PC-3 (cell line): ENCODE measurements at regions not wholly inside any gene's neighbourhood (a gene's known extent, or its start where the extent isn't known, plus 50 kb on each side); places are given as distances from the start of the nearest gene placed in this dataset.

Experiments used
- ATAC-seq: fragments of 200-7000 bp; cut with Tn5 transposase; 2 replicates; pipeline ENCODE4 v1.9.1; 2020; ENCODE audit warnings: mild to moderate bottlenecking, moderate library complexity
- BruUV-seq: library from RNA; stranded (reverse); fragments of 400-500 nt; replicated peaks from 2 replicates; lab custom pipeline; 2021; lab: Mats Ljungman, UMichigan
- CTCF ChIA-PET: fragments of 300-600 bp; sonication (Branson Sonifier 250); formaldehyde crosslinking; loops from one replicate; lab custom pipeline; 2022; ENCODE audit warnings: antibody characterized with exemption; lab: Charles Lee
- POLR2A ChIA-PET: fragments of 300-600 bp; sonication (Branson Sonifier 250); formaldehyde crosslinking; loops from one replicate; lab custom pipeline; 2022; ENCODE audit warnings: antibody characterized with exemption; ENCODE audit not compliant: unreplicated experiment; lab: Charles Lee
- DNase-seq: peaks from one replicate; pipeline ENCODE4 v3.0.0-alpha.2; 2015
- H2AFZ ChIP-seq: fragments of 300-600 bp; sonication (generic); 2 replicates; pipeline ENCODE4 v1.6.0; 2016; ENCODE audit warnings: antibody characterized with exemption, low read length
- H3F3A ChIP-seq: fragments of 300-600 bp; sonication (generic); one replicate; pipeline ENCODE4 v1.6.0; 2017; ENCODE audit warnings: antibody characterized with exemption, low read length, control low read depth, mild to moderate bottlenecking; ENCODE audit not compliant: unreplicated experiment
- H3K27ac ChIP-seq: fragments of 300-600 bp; sonication (generic); 2 replicates; pipeline ENCODE4 v1.5.1; 2016; ENCODE audit warnings: mild to moderate bottlenecking, low read length
- H3K27me3 ChIP-seq: fragments of 300-600 bp; sonication (generic); 2 replicates; pipeline ENCODE4 v1.6.1; 2016; ENCODE audit warnings: low read length, mixed read lengths
- H3K36me3 ChIP-seq: fragments of 300-600 bp; sonication (generic); 2 replicates; pipeline ENCODE4 v1.6.1; 2016; ENCODE audit warnings: low read depth, mixed run types, low read length, mixed read lengths
- H3K4me1 ChIP-seq: fragments of 300-600 bp; sonication (generic); 2 replicates; pipeline ENCODE4 v1.5.1; 2016; ENCODE audit warnings: low read length; ENCODE audit not compliant: insufficient read depth
- H3K4me2 ChIP-seq: fragments of 300-600 bp; sonication (generic); 2 replicates; pipeline ENCODE4 v1.6.0; 2016; ENCODE audit warnings: low read length
- H3K4me3 ChIP-seq: fragments of 300-600 bp; sonication (generic); 2 replicates; pipeline ENCODE4 v1.5.1; 2016; ENCODE audit warnings: mild to moderate bottlenecking, low read length, mixed read lengths
- H3K79me2 ChIP-seq: fragments of 300-600 bp; sonication (generic); 2 replicates; pipeline ENCODE4 v1.6.1; 2017; ENCODE audit warnings: low read length, mixed read lengths
- H3K9ac ChIP-seq: fragments of 300-600 bp; sonication (generic); 2 replicates; pipeline ENCODE4 v1.6.0; 2016; ENCODE audit warnings: mild to moderate bottlenecking, low read length
- H3K9me2 ChIP-seq: fragments of 300-600 bp; sonication (generic); replicated peaks from 2 replicates; pipeline ENCODE4 v1.6.1; 2016; ENCODE audit warnings: mixed run types, low read length, mixed read lengths
- H3K9me3 ChIP-seq: fragments of 300-600 bp; sonication (generic); 2 replicates; pipeline ENCODE4 v1.6.1; 2016; ENCODE audit warnings: low read length, mixed read lengths
- H4K20me1 ChIP-seq: fragments of 300-600 bp; sonication (generic); 2 replicates; pipeline ENCODE4 v1.6.1; 2016; ENCODE audit warnings: low read length, mixed read lengths
- EZH2 ChIP-seq: fragments of 300-600 bp; sonication (generic); IDR thresholded peaks from one replicate; pipeline ENCODE4 v1.6.1; 2017; ENCODE audit warnings: antibody characterized with exemption, mild to moderate bottlenecking, low read length; ENCODE audit not compliant: unreplicated experiment
- EZH2phosphoT487 ChIP-seq: fragments of 300-600 bp; sonication (generic); IDR thresholded peaks from 2 replicates; pipeline ENCODE4 v1.6.1; 2018; ENCODE audit warnings: mild to moderate bottlenecking, antibody characterized with exemption, low read length, borderline replicate concordance
- intact Hi-C: fragments of 100-400 bp; cut with micrococcal nuclease; formaldehyde crosslinking; loops from 2 replicates; pipeline ENCODE4 v1.9.0; 2023
- TF ChIP-seq, protein P1 (sequence below): fragments of 300-600 bp; sonication (generic); conservative IDR thresholded peaks from 2 replicates; pipeline ENCODE4 v1.5.1; 2017; ENCODE audit warnings: antibody characterized with exemption, low read depth, mild to moderate bottlenecking, low read length

GRCh38 chr10:110430340-110431273 is 67.1 kb upstream of the DUSP5 start:
- no TSS peak for BruUV-seq
- no peak overlapping the region for H3K4me2 ChIP-seq
- intact Hi-C loops, result no loop called here
- H3K9ac ChIP-seq, result no peak overlapping the region
- H3F3A ChIP-seq, result no peaks in the 10 kb centered on the region
- H3K4me3 ChIP-seq, result no peak overlapping the region
- ATAC-seq, result no peak
- peaks cover 14% of the 10 kb centered on the region for H3K4me1 ChIP-seq
- no peak overlapping the region for H3K27ac ChIP-seq
- ChIA-PET CTCF (no interaction called here), POLR2A (no interaction called here)
- TF ChIP-seq EZH2, result no peak
- TF ChIP-seq EZH2phosphoT487, result no peak
- TF ChIP-seq, protein P1, sequence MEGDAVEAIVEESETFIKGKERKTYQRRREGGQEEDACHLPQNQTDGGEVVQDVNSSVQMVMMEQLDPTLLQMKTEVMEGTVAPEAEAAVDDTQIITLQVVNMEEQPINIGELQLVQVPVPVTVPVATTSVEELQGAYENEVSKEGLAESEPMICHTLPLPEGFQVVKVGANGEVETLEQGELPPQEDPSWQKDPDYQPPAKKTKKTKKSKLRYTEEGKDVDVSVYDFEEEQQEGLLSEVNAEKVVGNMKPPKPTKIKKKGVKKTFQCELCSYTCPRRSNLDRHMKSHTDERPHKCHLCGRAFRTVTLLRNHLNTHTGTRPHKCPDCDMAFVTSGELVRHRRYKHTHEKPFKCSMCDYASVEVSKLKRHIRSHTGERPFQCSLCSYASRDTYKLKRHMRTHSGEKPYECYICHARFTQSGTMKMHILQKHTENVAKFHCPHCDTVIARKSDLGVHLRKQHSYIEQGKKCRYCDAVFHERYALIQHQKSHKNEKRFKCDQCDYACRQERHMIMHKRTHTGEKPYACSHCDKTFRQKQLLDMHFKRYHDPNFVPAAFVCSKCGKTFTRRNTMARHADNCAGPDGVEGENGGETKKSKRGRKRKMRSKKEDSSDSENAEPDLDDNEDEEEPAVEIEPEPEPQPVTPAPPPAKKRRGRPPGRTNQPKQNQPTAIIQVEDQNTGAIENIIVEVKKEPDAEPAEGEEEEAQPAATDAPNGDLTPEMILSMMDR, result no peak
- H4K20me1 ChIP-seq, result no peaks in the 10 kb centered on the region
- H3K36me3 ChIP-seq, result no peaks in the 10 kb centered on the region
- no peaks in the 10 kb centered on the region for H3K9me2 ChIP-seq
- no peaks in the 10 kb centered on the region for H3K9me3 ChIP-seq
- H2AFZ ChIP-seq, result no peak overlapping the region
- H3K79me2 ChIP-seq, result no peaks in the 10 kb centered on the region
- no peak for DNase-seq
- H3K27me3 ChIP-seq, result no peaks in the 10 kb centered on the region

GRCh38 chr10:110431659-110432058 is 66.0 kb upstream of the DUSP5 start:
- POLR2A ChIA-PET, result no interaction called here
- Histone ChIP-seq H3K9me2 (no peaks in the 10 kb centered on the region), H3K9me3 (no peaks in the 10 kb centered on the region), H3K4me1 (peaks cover 6% of the 10 kb centered on the region; the same call in 1 of the 2 replicates), H4K20me1 (no peaks in the 10 kb centered on the region), H3K4me3 (no peak overlapping the region), H3K36me3 (no peaks in the 10 kb centered on the region), H3K79me2 (no peaks in the 10 kb centered on the region), H2AFZ (no peak overlapping the region), H3K9ac (no peak overlapping the region), H3F3A (no peaks in the 10 kb centered on the region), H3K27ac (no peak overlapping the region), H3K27me3 (no peaks in the 10 kb centered on the region), H3K4me2 (no peak overlapping the region)
- no TSS peak for BruUV-seq
- intact Hi-C loops, result no loop called here
- CTCF ChIA-PET, result no interaction called here
- ATAC-seq (no peak), DNase-seq (no peak)
- TF ChIP-seq EZH2, result no peak
- TF ChIP-seq EZH2phosphoT487, result no peak
- TF ChIP-seq, protein P1, result no peak

- BruUV-seq, result no TSS peak
- no peaks in the 10 kb centered on the region for H3K36me3 ChIP-seq
- H3K4me2 ChIP-seq, result no peak overlapping the region
- no peaks in the 10 kb centered on the region for H3K79me2 ChIP-seq
- no peaks in the 10 kb centered on the region for H3K9me3 ChIP-seq
- ChIA-PET POLR2A (no interaction called here), CTCF (no interaction called here)
- no peaks in the 10 kb centered on the region for H4K20me1 ChIP-seq
- intact Hi-C loops, result no loop called here
- ATAC-seq, result no peak
- TF ChIP-seq EZH2, result no peak
- TF ChIP-seq EZH2phosphoT487, result no peak
- TF ChIP-seq, protein P1, result no peak
- H3K4me1 ChIP-seq, result peaks cover 6% of the 10 kb centered on the region; the same call in 1 of the 2 replicates
- H3K9ac ChIP-seq, result no peak overlapping the region
- no peak for DNase-seq
- no peaks in the 10 kb centered on the region for H3F3A ChIP-seq
- H2AFZ ChIP-seq, result no peak overlapping the region
- no peak overlapping the region for H3K27ac ChIP-seq
- H3K9me2 ChIP-seq, result no peaks in the 10 kb centered on the region
- H3K4me3 ChIP-seq, result no peak overlapping the region
- H3K27me3 ChIP-seq, result no peaks in the 10 kb centered on the region
Measured at GRCh38 chr10:110432084-110432483, 65.6 kb upstream of the DUSP5 start.
